Colon (tissue), 2 donors: ENCODE measurements at regions not wholly inside any gene's neighbourhood (a gene's known extent, or its start where the extent isn't known, plus 50 kb on each side); places are given as distances from the start of the nearest gene placed in this dataset.

Experiments used
- FAIRE-seq: peaks from 2 replicates; lab custom pipeline; 2012; peaks lifted over from hg19 to GRCh38; lab: Jason Lieb, UNC
- donor health status: control.
- donor health status: control.

- FAIRE-seq, result no peak
Measured at GRCh38 chr6:137734005-137734874, 132.8 kb upstream of the TNFAIP3 start.

- no peak for FAIRE-seq
Measured at GRCh38 chr6:137734875-137735182, 132.2 kb upstream of the TNFAIP3 start.

- FAIRE-seq, result no peak
Measured at GRCh38 chr6:137736048-137736818, 130.8 kb upstream of the TNFAIP3 start.

- no peak for FAIRE-seq
Measured at GRCh38 chr6:137736911-137737310, 130.1 kb upstream of the TNFAIP3 start.

- no peak for FAIRE-seq
Measured at GRCh38 chr6:137737836-137738596, 129.0 kb upstream of the TNFAIP3 start.

GRCh38 chr6:137738931-137739504 is 128.0 kb upstream of the TNFAIP3 start:
- no peak for FAIRE-seq

GRCh38 chr6:137739544-137739943 is 127.5 kb upstream of the TNFAIP3 start:
- no peak for FAIRE-seq

- no peak for FAIRE-seq
Measured at GRCh38 chr6:137740091-137740755, 126.8 kb upstream of the TNFAIP3 start.

GRCh38 chr6:137740967-137741761 is 125.9 kb upstream of the TNFAIP3 start:
- FAIRE-seq, result no peak

- FAIRE-seq, result no peak
Measured at GRCh38 chr6:137743493-137743892, 123.6 kb upstream of the TNFAIP3 start.

- FAIRE-seq, result no peak
Measured at GRCh38 chr6:137744877-137745276, 122.2 kb upstream of the TNFAIP3 start.

GRCh38 chr6:137745321-137745720 is 121.7 kb upstream of the TNFAIP3 start:
- FAIRE-seq, result no peak

GRCh38 chr6:137746264-137746663 is 120.8 kb upstream of the TNFAIP3 start:
- no peak for FAIRE-seq

GRCh38 chr6:137749696-137750211 is 117.3 kb upstream of the TNFAIP3 start:
- FAIRE-seq, result no peak

GRCh38 chr6:137750297-137750696 is 116.8 kb upstream of the TNFAIP3 start:
- FAIRE-seq, result no peak

GRCh38 chr6:137751768-137752560 is 115.1 kb upstream of the TNFAIP3 start:
- FAIRE-seq, result no peak

GRCh38 chr6:137754366-137754765 is 112.7 kb upstream of the TNFAIP3 start:
- FAIRE-seq, result no peak

GRCh38 chr6:137754866-137755265 is 112.2 kb upstream of the TNFAIP3 start:
- FAIRE-seq, result no peak

- no peak for FAIRE-seq
Measured at GRCh38 chr6:137755284-137755683, 111.8 kb upstream of the TNFAIP3 start.

GRCh38 chr6:137756788-137757187 is 110.3 kb upstream of the TNFAIP3 start:
- FAIRE-seq, result no peak
